Endothelial cell of umbilical vein (primary cell): ENCODE measurements at regions not wholly inside any gene's neighbourhood (a gene's known extent, or its start where the extent isn't known, plus 50 kb on each side); places are given as distances from the start of the nearest gene placed in this dataset.
"Not testable (repeated sequence)": the region's sequence is repeated elsewhere in the genome, so short reads cannot be mapped to it uniquely, and the experiment has no call there.

Experiments
- BruUV-seq: library from RNA; stranded (reverse); fragments of 400-500 nt; replicated peaks from 2 replicates; lab custom pipeline; 2021; lab: Mats Ljungman, UMichigan
- CTCF ChIA-PET: fragments of 300-600, 350-600 bp; sonication (Branson Sonifier 250); formaldehyde crosslinking; loops from one replicate; lab custom pipeline; 2021; ENCODE audit warnings: antibody characterized with exemption, inconsistent platforms; lab: Charles Lee
- POLR2A ChIA-PET: fragments of 300-600, 350-600 bp; sonication (Branson Sonifier 250); formaldehyde crosslinking; loops from one replicate; lab custom pipeline; 2021; ENCODE audit warnings: antibody characterized with exemption, inconsistent platforms; lab: Charles Lee
- DNase-seq: peaks from one replicate; pipeline ENCODE4 v3.0.0-alpha.2; 2011; ENCODE audit warnings: low read depth, low spot score
- FAIRE-seq: peaks from 2 replicates; lab custom pipeline; 2011; peaks lifted over from hg19 to GRCh38; lab: Jason Lieb, UNC
- H2AFZ ChIP-seq: 2 replicates; pipeline ENCODE4 v1.6.0; 2012; ENCODE audit warnings: low read depth, low read length, control low read depth, inconsistent platforms
- H3K27ac ChIP-seq: 2 replicates; pipeline ENCODE4 v1.5.1; 2011; ENCODE audit warnings: low read depth, mild to moderate bottlenecking, control low read depth, low read length, moderate library complexity; ENCODE audit not compliant: insufficient read depth
- H3K27me3 ChIP-seq, 2 experiments: 2 replicates each; pipeline versions ENCODE4 v1.6.0 to v1.6.1; 2011; ENCODE audit warnings: low read length in 2 of 2, mixed read lengths in 1 of 2; ENCODE audit not compliant: control insufficient read depth in 2 of 2, insufficient read depth in 2 of 2
- H3K36me3 ChIP-seq, 2 experiments: 2 replicates in 1 of 2; 3 replicates in 1 of 2; pipeline ENCODE4 v1.5.1; 2011; ENCODE audit warnings: low read length in 2 of 2, mild to moderate bottlenecking in 1 of 2, moderate library complexity in 1 of 2; ENCODE audit not compliant: control insufficient read depth in 2 of 2, insufficient read depth in 2 of 2; ENCODE audit errors: extremely low read depth in 1 of 2
- H3K4me1 ChIP-seq: 3 replicates; pipeline ENCODE4 v1.5.1; 2011; ENCODE audit warnings: mild to moderate bottlenecking, low read length; ENCODE audit not compliant: control insufficient read depth, insufficient read depth; ENCODE audit errors: extremely low read depth
- H3K4me2 ChIP-seq: 2 replicates; pipeline ENCODE4 v1.6.1; 2011; ENCODE audit warnings: low read length, control low read depth, mixed read lengths; ENCODE audit not compliant: insufficient read depth
- H3K4me3 ChIP-seq, 3 experiments: fragments of 200-600 bp in 1 of 3; sonication (generic), shearing (Covaris generic) in 1 of 3; replicated peaks in 1 of 3; 2 replicates each; pipeline ENCODE4 v1.5.1; 2011 to 2016; ENCODE audit warnings: control low read depth in 3 of 3, low read length in 3 of 3, mild to moderate bottlenecking in 2 of 3, inconsistent platforms in 1 of 3, low read depth in 1 of 3, moderate library complexity in 1 of 3; ENCODE audit not compliant: insufficient read depth in 1 of 3
- H3K79me2 ChIP-seq: 2 replicates; pipeline ENCODE4 v1.6.0; 2012; ENCODE audit warnings: low read length, inconsistent platforms; ENCODE audit not compliant: control insufficient read depth, insufficient read depth
- H3K9ac ChIP-seq: replicated peaks from 2 replicates; pipeline ENCODE3; 2011; ENCODE audit warnings: low read length, control low read depth; ENCODE audit not compliant: insufficient read depth; ENCODE audit errors: extremely low read depth
- H3K9me1 ChIP-seq: replicated peaks from 3 replicates; pipeline ENCODE4 v1.6.0; 2011; ENCODE audit warnings: mild to moderate bottlenecking, low read length; ENCODE audit not compliant: control insufficient read depth, insufficient read depth; ENCODE audit errors: extremely low read depth
- H3K9me3 ChIP-seq: replicated peaks from 2 replicates; pipeline ENCODE4 v1.5.1; 2012; ENCODE audit warnings: low read length, inconsistent platforms; ENCODE audit not compliant: control insufficient read depth, insufficient read depth
- H4K20me1 ChIP-seq: replicated peaks from 2 replicates; pipeline ENCODE3; 2011; ENCODE audit warnings: mild to moderate bottlenecking, low read length; ENCODE audit not compliant: control insufficient read depth, insufficient read depth; ENCODE audit errors: extremely low read depth
- EZH2 ChIP-seq: IDR thresholded peaks from 2 replicates; pipeline ENCODE4 v1.6.1; 2012; ENCODE audit warnings: borderline replicate concordance, low read depth, mild to moderate bottlenecking, moderate library complexity, low read length, inconsistent platforms; ENCODE audit not compliant: severe bottlenecking
- dilution Hi-C: fragments of 300-500 bp; cut with MboI; formaldehyde crosslinking; loops from one replicate; pipeline ENCODE4 v1.15.0; 2019; ENCODE audit warnings: low sequenced_read_pairs; ENCODE audit not compliant: extremely low pct_ligation_motif_present
- intact Hi-C: fragments of 100-400 bp; cut with micrococcal nuclease; formaldehyde crosslinking; loops from one replicate; pipeline ENCODE4 v1.10.0; 2022

DNA sequence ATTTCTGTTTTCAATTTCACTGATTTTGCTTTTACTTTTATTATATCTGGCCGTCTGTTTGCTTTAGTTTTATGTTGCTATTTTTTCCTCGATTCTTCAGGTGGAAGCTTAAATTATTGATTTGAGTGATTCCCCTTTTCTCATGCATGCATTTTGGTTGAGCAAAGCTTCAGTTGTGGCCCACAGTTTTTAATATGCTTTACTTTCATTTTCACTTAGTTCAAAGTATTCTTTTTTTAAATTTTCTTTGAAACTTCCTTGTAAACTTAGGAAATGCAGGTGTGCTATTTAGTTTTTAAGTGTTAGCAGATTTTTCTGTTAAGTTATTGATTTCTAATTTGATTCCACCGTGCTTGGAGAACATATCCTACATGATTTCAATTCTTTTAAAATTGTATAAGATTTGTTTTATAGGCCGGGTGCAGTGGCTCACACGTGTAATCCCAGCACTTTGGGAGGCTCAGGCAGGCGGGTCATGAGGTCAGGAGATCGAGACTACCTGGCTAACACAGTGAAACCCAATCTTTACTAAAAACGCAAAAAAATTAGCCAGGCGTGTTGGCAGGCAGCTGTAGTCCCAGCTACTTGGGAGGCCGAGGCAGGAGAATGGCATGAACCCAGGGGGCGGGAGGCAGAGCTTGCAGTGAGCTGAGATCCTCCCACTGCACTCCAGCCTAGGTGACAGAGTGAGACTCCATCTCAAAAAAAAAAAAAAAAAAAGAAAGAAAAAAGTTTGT is 531.2 kb downstream of the KIF2B start:
- no peak overlapping the region for H3K4me2 ChIP-seq
- no peak for TF ChIP-seq EZH2
- H3K4me3 ChIP-seq = no peak overlapping the region
- H3K9me3 ChIP-seq = no peaks in the 10 kb centered on the region
- H4K20me1 ChIP-seq = no peaks in the 10 kb centered on the region
- FAIRE-seq = no peak
- no peaks in the 10 kb centered on the region for H3K36me3 ChIP-seq
- H2AFZ ChIP-seq = no peak overlapping the region
- no peak overlapping the region for H3K9ac ChIP-seq
- no peaks in the 10 kb centered on the region for H3K9me1 ChIP-seq
- ChIA-PET CTCF (no interaction called here), POLR2A (no interaction called here)
- no peaks in the 10 kb centered on the region for H3K4me1 ChIP-seq
- no peak for DNase-seq
- intact Hi-C loops (no loop called here), dilution Hi-C loops (no loop called here)
- no peaks in the 10 kb centered on the region for H3K27me3 ChIP-seq
- no peaks in the 10 kb centered on the region for H3K79me2 ChIP-seq
- no TSS peak for BruUV-seq
- H3K27ac ChIP-seq = no peak overlapping the region

DNA sequence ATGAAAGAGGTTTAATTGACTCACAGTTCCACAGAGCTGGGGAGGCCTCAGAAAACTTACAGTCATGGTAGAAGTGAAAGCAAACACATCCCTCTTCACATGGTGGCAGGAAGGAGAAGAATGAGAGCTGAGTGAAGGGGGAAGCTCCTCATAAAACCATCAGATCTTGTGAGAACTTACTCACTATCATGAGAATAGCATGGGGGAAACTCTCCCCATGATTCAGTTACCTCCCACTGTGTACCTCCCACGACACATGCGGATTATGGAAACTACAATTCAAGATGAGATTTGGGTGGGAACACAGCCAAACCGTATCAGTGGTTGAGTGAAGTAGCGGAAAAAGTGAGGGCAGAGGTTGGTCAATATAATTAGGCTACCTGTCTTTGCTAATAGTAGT is 538.3 kb downstream of the KIF2B start:
- H3K4me2 ChIP-seq, H3K9me3 ChIP-seq, H3K27me3 ChIP-seq, CTCF ChIA-PET, H3K36me3 ChIP-seq, BruUV-seq, H4K20me1 ChIP-seq, POLR2A ChIA-PET, H3K9ac ChIP-seq, H3K27ac ChIP-seq, H3K4me3 ChIP-seq, FAIRE-seq, dilution Hi-C loops, H3K79me2 ChIP-seq, DNase-seq, H3K4me1 ChIP-seq, intact Hi-C loops, H3K9me1 ChIP-seq, H2AFZ ChIP-seq: not testable (repeated sequence)
